SU-DHL-6 (cell line): ENCODE measurements at regions not wholly inside any gene's neighbourhood (a gene's known extent, or its start where the extent isn't known, plus 50 kb on each side); places are given as distances from the start of the nearest gene placed in this dataset.

Source experiments
- EZH2phosphoT487 ChIP-seq: fragments of 200-600 bp; sonication (generic), shearing (Covaris generic); conservative IDR thresholded peaks from 2 replicates; pipeline ENCODE4 v1.6.1; 2018; ENCODE audit warnings: mild to moderate bottlenecking, antibody characterized with exemption, low read length, moderate library complexity, mixed read lengths
- TF ChIP-seq, protein P1 (sequence below): fragments of 200-600 bp; sonication (generic); IDR thresholded peaks from one replicate; pipeline ENCODE4 v1.5.1; 2017; ENCODE audit warnings: antibody characterized with exemption, mild to moderate bottlenecking, low read length, moderate library complexity; ENCODE audit not compliant: insufficient read depth, poor library complexity, severe bottlenecking

DNA sequence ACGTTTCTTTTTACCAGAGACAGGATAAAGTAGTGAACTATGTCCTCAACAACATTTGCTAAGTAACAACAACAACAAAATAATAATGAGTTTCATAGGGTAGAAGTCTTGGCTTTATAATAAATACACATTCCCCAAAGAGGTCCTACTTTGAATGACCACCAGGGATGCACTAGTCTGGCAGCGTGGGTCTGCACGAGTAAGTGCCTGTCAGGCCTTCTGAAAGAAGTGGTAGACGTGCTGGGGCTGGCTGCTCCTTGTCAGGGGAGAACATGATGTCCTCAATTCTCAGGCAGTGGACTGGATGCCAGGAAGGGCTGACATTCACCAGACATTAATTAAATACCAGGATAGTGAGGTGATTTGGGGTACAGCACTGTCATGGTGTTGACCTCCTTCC, 331.1 kb downstream of the TMEM38B start:
- TF ChIP-seq, protein P1, sequence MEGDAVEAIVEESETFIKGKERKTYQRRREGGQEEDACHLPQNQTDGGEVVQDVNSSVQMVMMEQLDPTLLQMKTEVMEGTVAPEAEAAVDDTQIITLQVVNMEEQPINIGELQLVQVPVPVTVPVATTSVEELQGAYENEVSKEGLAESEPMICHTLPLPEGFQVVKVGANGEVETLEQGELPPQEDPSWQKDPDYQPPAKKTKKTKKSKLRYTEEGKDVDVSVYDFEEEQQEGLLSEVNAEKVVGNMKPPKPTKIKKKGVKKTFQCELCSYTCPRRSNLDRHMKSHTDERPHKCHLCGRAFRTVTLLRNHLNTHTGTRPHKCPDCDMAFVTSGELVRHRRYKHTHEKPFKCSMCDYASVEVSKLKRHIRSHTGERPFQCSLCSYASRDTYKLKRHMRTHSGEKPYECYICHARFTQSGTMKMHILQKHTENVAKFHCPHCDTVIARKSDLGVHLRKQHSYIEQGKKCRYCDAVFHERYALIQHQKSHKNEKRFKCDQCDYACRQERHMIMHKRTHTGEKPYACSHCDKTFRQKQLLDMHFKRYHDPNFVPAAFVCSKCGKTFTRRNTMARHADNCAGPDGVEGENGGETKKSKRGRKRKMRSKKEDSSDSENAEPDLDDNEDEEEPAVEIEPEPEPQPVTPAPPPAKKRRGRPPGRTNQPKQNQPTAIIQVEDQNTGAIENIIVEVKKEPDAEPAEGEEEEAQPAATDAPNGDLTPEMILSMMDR, result no peak
- TF ChIP-seq EZH2phosphoT487, result no peak
